HG02870 (cell line): ENCODE measurements at regions not wholly inside any gene's neighbourhood (a gene's known extent, or its start where the extent isn't known, plus 50 kb on each side); places are given as distances from the start of the nearest gene placed in this dataset.
A peak's percentile ranks its signal among the peaks of the same experiment; 100 is the strongest.
"Not testable (repeated sequence)": the region's sequence is repeated elsewhere in the genome, so short reads cannot be mapped to it uniquely, and the experiment has no call there.

Source experiments
- ATAC-seq: cut with Tn5 transposase; IDR thresholded peaks from one replicate; pipeline ENCODE4 v1.9.1; 2021; ENCODE audit warnings: mild to moderate bottlenecking, moderate library complexity; ENCODE audit not compliant: unreplicated experiment

DNA sequence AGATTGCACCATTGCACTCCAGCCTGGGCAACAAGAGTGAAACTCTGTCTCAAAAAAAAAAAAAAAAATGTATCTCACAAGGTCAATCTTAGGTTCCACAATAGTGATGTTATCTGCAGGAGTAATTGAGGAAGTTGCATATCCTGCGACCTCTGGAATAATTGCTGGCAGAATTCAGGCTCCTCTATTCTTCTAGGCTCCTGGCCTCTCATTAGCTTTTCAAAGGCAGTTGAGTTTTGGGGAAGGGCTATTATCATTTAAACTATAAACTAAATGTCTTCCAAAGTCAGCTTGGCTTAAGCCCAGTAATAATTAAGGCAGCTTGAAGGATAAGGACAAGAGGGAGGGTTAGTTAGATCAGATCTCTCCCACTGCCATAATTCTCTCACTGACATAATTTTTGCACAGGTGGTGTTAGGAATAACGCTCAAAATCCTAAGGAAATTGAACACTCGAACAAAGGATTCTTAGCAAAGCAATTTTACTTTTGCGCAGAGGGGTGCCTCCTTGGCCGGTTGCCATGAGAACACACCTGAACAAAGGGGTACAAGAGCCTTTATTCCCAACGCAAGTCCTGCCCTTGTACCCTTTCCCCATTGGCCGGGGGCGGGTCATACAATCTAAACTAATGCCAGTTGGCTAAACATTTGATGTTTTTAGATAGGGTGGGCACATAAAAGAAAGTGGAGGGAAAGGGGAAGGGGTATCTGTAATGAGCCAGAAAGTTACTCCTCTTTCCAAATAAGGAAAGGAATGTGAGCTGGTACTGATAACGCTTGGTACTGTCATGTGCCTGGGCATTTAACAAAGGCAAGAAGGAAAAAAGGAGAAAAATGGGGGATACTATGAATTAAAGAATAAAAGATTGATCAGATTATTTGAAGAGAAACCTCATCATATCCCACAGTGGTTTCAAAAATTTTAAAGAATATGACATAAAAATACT lies 106.4 kb upstream of the CCNG1 start:
- ATAC-seq, result no peak

- not testable (repeated sequence) for ATAC-seq
Measured at GRCh38 chr5:163336074-163336473, 101.3 kb upstream of the CCNG1 start.

DNA sequence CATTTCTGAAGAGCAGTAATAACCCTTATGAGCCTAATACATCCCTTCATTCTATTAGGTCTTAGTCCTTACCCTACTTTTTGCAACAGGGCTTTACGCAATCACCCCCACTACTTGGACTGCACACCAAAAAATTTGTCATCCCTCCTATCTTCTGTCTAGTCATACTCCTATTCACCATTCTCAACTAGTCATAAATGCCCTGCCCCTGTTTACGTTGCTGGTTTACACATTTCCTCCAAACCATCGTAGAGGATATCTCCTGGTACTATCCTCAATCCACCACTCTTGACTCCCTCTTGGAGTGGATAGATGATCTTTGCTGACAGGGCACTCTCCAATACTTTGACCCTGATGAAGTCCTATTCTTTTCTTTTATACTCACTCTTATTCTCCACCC lies 98.2 kb upstream of the CCNG1 start:
- no peak for ATAC-seq

- ATAC-seq, result not testable (repeated sequence)
Measured at GRCh38 chr5:163340378-163340777, 97.0 kb upstream of the CCNG1 start.

DNA sequence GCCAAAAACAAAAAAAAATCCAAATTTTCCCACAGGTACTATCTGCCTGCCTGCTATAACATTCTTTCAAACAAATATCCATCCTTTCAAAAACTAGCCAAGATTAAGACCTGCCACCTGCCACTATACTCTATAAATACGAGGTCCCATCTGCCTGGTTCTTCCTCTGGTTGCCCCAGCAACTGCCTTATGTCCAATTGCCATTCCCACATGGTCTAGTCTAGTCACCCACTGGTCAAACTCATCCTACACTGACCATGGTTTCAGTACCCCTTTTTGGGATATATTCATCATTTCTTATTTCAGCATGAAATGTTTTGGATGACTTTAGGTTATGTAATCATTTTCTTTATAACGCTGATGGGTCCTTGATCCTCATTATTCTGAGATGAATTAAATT lies 95.1 kb upstream of the CCNG1 start:
- no peak for ATAC-seq

GRCh38 chr5:163345216-163345615 lies 92.2 kb upstream of the CCNG1 start:
- ATAC-seq, result no peak

DNA sequence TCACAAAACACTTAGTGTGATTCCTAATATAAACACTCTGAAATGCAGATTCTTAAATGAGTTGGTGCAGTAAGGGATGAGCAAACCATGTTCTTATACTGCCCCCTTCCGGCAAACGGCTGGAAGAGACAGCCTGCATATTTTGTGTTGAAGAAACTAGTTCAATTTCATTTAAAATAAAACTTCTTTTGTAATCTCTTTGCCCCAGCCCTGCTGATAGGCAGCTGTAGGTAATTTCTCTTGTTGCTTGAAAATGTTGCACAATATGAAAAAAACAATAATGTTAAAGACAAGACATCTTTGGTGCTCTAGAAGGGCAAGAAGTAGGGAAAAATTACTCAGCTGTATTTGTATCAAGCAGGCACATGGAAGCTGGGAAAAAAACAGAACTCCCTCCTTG lies 89.7 kb upstream of the CCNG1 start:
- peak; percentile 65 for ATAC-seq

GRCh38 chr5:163350083-163350482 lies 87.3 kb upstream of the CCNG1 start:
- no peak for ATAC-seq

DNA sequence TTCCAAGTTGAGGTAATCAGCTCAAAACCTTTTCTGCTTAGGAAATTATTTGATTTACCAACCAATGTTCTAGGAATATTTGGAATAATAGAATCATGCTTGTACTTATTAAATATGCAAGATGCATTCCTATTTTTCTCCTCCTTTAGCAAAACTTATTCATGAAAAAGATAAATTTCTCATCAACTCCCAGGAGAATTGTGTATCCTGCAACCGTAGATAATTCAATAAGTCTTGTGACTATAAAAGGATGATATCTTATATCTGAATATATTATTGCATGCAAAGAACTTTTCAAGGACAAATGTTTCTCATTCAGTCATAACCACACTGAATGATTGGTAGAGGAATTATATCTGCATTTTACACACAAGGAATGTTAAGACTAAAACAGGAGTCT lies 84.9 kb upstream of the CCNG1 start:
- ATAC-seq, result no peak

GRCh38 chr5:163355811-163356210 lies 81.6 kb upstream of the CCNG1 start:
- ATAC-seq, result not testable (repeated sequence)

DNA sequence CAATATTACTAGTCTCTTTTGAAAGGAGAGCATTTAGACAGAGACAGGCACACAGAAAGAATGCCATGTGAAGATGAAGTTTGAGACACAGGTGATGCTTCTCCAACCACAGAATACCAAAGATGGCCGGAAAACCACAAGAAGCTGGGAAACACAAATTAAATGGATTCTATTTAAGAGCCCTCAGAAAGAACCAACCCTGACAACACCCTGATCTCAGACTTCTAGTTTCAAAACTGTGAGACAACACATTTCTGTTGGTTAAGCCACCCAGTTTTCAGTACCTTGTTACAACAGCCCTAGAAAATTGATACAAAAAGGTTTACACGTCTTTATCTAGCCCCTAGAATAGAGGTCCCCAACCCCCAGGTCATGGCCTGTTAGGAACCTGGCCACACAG lies 79.8 kb upstream of the CCNG1 start:
- ATAC-seq, result no peak

GRCh38 chr5:163360656-163361055 lies 76.7 kb upstream of the CCNG1 start:
- no peak for ATAC-seq

DNA sequence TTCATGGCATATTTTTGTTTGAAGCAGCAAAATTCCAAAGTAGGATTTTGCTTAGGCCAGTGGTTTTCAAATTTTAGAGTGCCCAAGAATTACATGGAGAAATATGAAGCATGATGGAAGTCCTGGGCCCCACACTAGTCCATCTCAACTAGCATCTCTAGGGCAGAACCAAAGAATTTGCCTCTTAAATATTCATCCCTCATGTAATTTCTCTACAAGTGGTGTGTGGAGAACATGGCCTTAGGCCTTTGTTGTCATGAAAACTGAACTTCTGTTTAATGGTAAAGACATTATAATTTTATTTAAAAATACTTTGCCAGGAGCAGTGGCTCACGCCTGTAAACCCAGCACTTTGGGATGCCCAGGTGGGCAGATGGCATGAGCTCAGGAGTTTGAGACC lies 75.9 kb upstream of the CCNG1 start:
- ATAC-seq, result no peak

GRCh38 chr5:163362840-163363371 lies 74.5 kb upstream of the CCNG1 start:
- no peak for ATAC-seq

- no peak for ATAC-seq
Measured at GRCh38 chr5:163363389-163363788, 74.0 kb upstream of the CCNG1 start.

GRCh38 chr5:163366757-163367156 lies 70.6 kb upstream of the CCNG1 start:
- ATAC-seq, result no peak

DNA sequence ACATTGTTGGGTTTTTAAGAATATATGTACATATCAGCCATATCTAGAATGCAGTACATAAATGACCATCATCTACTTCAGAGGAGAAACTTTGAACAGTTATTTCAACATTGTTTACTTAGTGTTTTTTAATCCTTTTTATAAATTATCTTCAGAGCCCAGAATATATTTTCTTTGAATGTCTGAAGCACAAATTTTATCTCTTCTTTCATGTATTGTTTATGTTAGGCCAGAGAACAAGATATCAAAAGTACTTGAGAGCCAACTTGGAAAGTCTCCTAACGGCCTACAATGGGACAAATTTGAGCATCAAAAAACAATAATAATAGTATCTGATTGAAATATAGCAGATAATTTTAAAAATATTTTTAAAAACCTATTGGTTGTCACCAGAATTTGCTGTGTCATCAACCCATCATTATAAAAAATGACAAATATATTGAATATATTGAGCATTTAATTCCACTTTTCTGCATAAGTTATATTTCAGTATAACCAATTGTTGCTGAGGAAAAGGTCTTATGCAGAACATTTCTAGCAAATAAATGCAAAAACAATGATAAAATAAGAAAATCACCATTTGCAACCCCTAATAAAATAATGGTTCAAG lies 67.5 kb upstream of the CCNG1 start:
- no peak for ATAC-seq

DNA sequence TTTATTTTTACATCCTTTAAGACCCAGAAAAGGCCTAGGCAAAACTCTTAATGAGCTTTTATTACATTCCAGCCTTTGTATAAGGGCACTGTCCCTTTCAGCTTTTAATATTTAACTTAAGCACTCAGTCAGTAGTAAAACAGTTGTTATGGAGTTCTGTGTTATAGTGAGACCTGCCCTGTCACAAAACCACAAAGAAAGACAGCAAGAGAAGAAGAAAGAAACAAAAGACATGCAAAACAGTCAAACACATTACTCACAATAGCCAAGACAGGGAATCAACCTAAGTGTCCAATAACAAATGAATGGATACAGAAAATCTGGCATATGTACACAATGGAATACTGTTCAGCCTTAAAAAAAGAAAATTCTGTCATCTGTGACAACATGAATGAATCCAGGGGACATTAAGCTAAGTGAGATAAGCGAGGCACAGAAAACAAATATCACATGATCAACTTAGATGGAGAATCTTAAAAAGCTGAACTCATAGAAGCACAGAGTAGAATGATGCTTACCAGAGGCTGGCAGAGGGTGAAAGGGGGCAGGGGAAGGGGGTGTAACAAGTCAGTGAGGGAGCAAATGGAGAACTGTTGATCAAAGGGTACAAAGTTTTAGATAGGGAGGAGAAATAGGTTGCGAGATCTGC lies 63.8 kb upstream of the CCNG1 start:
- ATAC-seq, result no peak

DNA sequence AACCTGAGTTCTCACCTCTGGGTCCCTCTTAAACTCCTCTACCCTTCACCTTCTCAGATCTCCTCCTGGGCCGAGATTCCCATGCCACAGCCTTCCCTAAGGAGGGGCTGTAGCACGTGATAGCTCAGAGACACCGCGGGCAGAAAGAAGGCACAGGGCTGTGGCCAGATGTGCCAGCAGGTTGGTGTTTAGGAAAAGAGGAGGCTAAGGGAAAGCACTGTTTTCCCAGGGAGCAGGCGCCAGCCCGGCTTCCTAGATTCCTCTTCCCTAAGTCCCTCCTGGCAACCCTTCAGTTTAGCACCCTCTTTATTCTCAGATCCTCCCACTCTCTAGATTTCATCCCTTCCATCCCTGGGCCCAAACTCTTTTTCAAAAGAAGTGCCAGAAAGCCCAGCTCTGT lies 59.4 kb upstream of the CCNG1 start:
- ATAC-seq, result no peak

DNA sequence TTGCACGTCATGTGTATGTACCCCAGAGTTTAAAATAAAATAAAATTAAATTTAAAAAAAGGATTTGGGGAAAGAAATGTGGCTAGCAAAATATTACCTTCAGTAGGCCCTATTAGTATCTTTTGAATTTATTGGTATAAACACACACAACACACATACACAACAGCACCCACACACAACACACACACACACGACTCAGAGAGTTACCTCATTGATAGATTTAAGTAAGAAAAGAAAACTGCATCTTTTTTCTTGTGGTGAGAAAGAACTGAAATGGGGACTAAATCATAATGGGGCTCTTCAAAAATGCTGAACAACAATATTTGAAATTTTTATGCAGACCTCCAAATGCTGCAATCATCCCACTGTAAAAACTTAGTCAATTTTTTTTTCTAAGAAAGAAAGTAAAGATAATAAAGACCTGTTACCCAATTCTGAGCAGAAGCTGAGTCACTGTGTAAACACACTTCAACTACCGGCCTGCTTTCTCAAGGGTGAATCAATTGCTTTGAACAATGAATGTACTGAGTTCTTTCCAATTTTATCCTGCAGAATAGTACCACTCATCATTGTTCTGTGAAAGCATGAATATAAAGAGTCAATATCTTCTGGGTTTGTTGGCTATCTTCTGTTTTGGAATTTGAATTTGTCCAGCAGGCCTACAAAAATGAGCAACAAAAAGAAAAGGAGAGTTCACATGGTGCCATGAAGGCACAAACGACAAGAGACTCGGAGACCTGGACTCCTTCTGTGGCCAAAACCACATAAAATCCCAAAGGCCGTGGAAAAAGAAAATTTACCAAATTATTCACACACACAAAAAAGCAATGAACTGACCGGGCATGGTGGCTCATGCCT lies 57.9 kb upstream of the CCNG1 start:
- ATAC-seq, result no peak

DNA sequence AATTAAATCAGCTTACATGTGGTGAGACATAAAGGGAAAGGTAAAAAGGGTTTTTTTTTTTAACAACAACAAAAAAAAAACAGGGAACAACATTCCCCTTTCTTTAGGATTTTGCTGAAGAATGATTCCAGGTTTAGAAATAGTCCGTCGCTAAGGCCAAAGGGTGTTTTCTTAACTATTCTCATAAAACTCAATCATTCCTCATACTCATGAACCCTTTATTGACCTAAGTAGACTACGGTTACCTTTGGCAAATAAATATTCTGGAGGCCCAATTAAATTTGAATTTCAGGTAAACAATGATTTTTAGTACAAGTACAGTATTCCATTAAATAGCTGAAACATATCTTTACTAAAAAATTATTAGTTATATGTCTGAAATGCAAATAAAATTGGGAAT lies 55.6 kb upstream of the CCNG1 start:
- no peak for ATAC-seq
